Right cardiac atrium (tissue), 5 donors: ENCODE measurements at regions not wholly inside any gene's neighbourhood (a gene's known extent, or its start where the extent isn't known, plus 50 kb on each side); places are given as distances from the start of the nearest gene placed in this dataset.

Experiments
- ATAC-seq, 2 donors: fragments of 200-7000 bp; cut with Tn5 transposase; one replicate each; pipeline versions ENCODE4 v1.8.0 to v1.9.1; 2020; ENCODE audit warnings: moderate library complexity in 2 of 2, mild to moderate bottlenecking in 1 of 2
- DNase-seq, 3 donors: peaks; one replicate each; pipeline ENCODE4 v3.0.0-alpha.2; 2020
- H3K27ac ChIP-seq: one replicate; pipeline ENCODE4 v1.5.1; 2013; ENCODE audit warnings: mild to moderate bottlenecking, low read length, control low read depth, moderate library complexity
- H3K27me3 ChIP-seq: one replicate; pipeline ENCODE4 v1.6.1; 2013; ENCODE audit not compliant: control insufficient read depth, insufficient read depth
- H3K4me1 ChIP-seq: one replicate; pipeline ENCODE4 v1.6.1; 2013; ENCODE audit warnings: low read length; ENCODE audit not compliant: control insufficient read depth, insufficient read depth
- H3K4me3 ChIP-seq: one replicate; pipeline ENCODE4 v1.5.1; 2013; ENCODE audit warnings: low read length, control low read depth
- H3K9me3 ChIP-seq: one replicate; pipeline ENCODE4 v1.6.1; 2013; ENCODE audit warnings: low read length; ENCODE audit not compliant: control insufficient read depth
- WGBS: extraction: QIAGEN DNeasy Blood & Tissue Kit; methylation state at CpG from one replicate; pipeline ENCODE4 v1.1.7; 2013; 5-methylcytosine and 5-hydroxymethylcytosine counted together
- intact Hi-C, 4 donors: fragments of 100-400 bp; cut with DNase I; formaldehyde crosslinking; loops; one replicate each; pipeline versions ENCODE4 v1.11.0 to v1.14.0; 2022 to 2023
- donor health status: healthy with polysubstance abuse.
- donor health status: DM: no; HTN: yes; CAD: no.
- donor health status: DM: no; HTN: no; CAD: no.
- donor health status: DM: no; HTN: yes; CAD: no; lungs with severe emphysema.
- donor health status: DM: yes; HTN: yes; CAD: no.

DNA sequence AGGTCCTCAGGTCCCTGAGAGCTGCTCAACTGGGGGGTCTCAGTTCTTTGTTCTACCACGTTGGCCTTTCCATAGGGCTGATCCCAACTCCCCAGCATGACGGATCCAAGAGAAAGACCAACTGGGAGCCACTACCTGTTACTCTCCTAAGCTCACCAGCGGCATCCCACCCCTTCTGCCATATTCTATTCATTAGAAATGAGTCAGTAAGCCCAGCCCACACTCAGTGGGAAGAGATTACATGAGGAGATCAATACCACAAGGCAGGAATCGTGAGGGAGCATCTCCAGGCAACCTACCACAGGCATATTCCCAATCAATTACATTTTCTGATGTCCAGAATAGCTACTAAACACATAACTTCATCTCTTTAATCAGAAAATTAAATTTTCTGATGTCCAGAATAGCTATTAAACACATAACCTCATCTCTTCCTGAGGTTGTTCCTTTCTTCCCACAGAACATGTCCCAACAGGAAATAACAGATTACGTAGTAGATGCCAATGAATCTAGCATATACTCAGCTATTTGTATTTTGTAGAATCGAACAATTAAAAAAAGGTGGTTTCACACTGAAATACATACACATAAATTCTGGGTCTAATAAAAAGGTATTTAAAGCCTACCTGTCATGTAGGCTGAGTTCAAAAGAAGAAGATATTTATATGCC is 708.1 kb upstream of the ARGLU1 start:
- ATAC-seq = no peak
- Histone ChIP-seq H3K4me3 (no peak overlapping the region), H3K27ac (no peak overlapping the region), H3K27me3 (no peaks in the 10 kb centered on the region), H3K4me1 (no peaks in the 10 kb centered on the region), H3K9me3 (no peaks in the 10 kb centered on the region)
- no peak for DNase-seq
- 84% methylated on average over 6 of the region's 6 CpGs for WGBS
- intact Hi-C loops = no loop called here

DNA sequence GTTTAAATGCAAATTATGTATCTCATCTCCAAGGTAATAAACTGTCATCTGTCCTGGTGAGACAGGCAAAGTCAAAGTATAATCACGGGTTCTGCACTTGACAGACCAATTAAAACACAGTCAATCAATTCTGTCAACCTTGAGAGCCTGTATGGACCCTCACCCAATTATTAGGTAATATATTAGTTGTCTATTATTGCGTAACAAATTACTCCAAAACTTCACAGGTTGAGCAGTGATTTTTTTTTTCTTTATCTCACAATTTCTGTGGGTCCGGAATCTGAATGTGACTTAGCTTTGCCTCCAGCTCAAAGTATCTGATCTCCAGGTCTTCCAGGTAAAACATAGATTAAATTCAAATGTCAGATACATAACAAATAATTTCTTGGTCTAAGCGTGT is 707.4 kb upstream of the ARGLU1 start:
- intact Hi-C loops = no loop called here
- H3K27ac ChIP-seq = no peak overlapping the region
- ATAC-seq (no peak), DNase-seq (no peak)
- H3K4me3 ChIP-seq = no peak overlapping the region
- no peaks in the 10 kb centered on the region for H3K4me1 ChIP-seq
- H3K9me3 ChIP-seq = no peaks in the 10 kb centered on the region
- 84% methylated on average over 4 of the region's 4 CpGs for WGBS
- H3K27me3 ChIP-seq = no peaks in the 10 kb centered on the region

GRCh38 chr13:107271227-107271626 is 703.3 kb upstream of the ARGLU1 start:
- DNase-seq = no peak
- no peak for ATAC-seq

GRCh38 chr13:107266657-107267056 is 698.7 kb upstream of the ARGLU1 start:
- no peak overlapping the region for H3K27ac ChIP-seq
- no peak overlapping the region for H3K4me3 ChIP-seq
- no peaks in the 10 kb centered on the region for H3K9me3 ChIP-seq
- DNase-seq (no peak), ATAC-seq (no peak)
- no peaks in the 10 kb centered on the region for H3K4me1 ChIP-seq
- 94% methylated on average over 1 of the region's 1 CpG for WGBS
- H3K27me3 ChIP-seq = no peaks in the 10 kb centered on the region
- intact Hi-C loops = no loop called here

More at GRCh38 chr13:107271227-107271626, 703.3 kb upstream of the ARGLU1 start:
- H3K4me3 ChIP-seq = no peak overlapping the region
- intact Hi-C loops = no loop called here
- no peaks in the 10 kb centered on the region for H3K9me3 ChIP-seq
- no peak overlapping the region for H3K27ac ChIP-seq
- H3K4me1 ChIP-seq = no peaks in the 10 kb centered on the region
- WGBS = 36% methylated on average over 2 of the region's 2 CpGs
- no peaks in the 10 kb centered on the region for H3K27me3 ChIP-seq

DNA sequence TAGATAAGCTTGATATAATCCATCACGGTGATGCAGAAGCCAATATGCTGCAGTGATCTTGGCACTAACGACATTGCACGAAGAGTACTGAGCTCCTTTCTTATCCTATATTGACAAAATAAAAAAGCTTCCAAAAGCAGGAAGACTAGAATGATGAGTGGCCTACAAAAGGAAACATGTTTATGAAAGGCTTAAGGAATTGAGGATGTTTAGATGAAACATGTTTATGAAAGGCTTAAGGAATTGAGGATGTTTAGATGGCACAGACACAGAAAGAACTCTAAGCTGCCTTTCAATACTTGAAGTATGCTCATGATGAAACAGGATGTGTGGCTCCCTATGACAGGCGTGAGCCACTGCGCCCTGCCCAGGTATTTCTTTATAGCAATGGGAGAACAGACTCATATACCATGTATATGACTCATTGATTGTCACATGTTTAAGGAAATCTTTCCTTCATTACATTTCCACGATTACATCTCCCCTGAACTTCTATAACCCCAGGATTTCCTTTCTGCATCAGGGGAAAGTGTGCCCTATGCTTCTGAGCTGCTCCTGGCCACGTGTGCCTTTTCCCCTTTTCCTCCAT is 690.8 kb upstream of the ARGLU1 start:
- H3K27ac ChIP-seq = no peak overlapping the region
- H3K9me3 ChIP-seq = no peaks in the 10 kb centered on the region
- H3K27me3 ChIP-seq = no peaks in the 10 kb centered on the region
- intact Hi-C loops = no loop called here
- H3K4me3 ChIP-seq = no peak overlapping the region
- WGBS = 79% methylated on average over 7 of the region's 7 CpGs
- DNase-seq (no peak), ATAC-seq (no peak)
- H3K4me1 ChIP-seq = no peaks in the 10 kb centered on the region

- H3K27me3 ChIP-seq = no peaks in the 10 kb centered on the region
- H3K4me1 ChIP-seq = no peaks in the 10 kb centered on the region
- intact Hi-C loops = no loop called here
- no peak overlapping the region for H3K27ac ChIP-seq
- H3K9me3 ChIP-seq = no peaks in the 10 kb centered on the region
- ATAC-seq (no peak), DNase-seq (no peak)
- no peak overlapping the region for H3K4me3 ChIP-seq
- WGBS = 92% methylated on average over 4 of the region's 4 CpGs
Observed at GRCh38 chr13:107254392-107254791, 686.5 kb upstream of the ARGLU1 start.

- H3K27me3 ChIP-seq = no peaks in the 10 kb centered on the region
- intact Hi-C loops = no loop called here
- ATAC-seq (no peak), DNase-seq (no peak)
- H3K27ac ChIP-seq = no peak overlapping the region
- H3K4me3 ChIP-seq = no peak overlapping the region
- no peaks in the 10 kb centered on the region for H3K4me1 ChIP-seq
- 77% methylated on average over 2 of the region's 2 CpGs for WGBS
- H3K9me3 ChIP-seq = no peaks in the 10 kb centered on the region
Observed at GRCh38 chr13:107252428-107252827, 684.5 kb upstream of the ARGLU1 start.

GRCh38 chr13:107252021-107252420 is 684.1 kb upstream of the ARGLU1 start:
- Histone ChIP-seq H3K27ac (no peak overlapping the region), H3K27me3 (no peaks in the 10 kb centered on the region), H3K4me3 (no peak overlapping the region), H3K9me3 (no peaks in the 10 kb centered on the region), H3K4me1 (no peaks in the 10 kb centered on the region)
- ATAC-seq = no peak
- DNase-seq = no peak
- 70% methylated on average over 6 of the region's 6 CpGs for WGBS
- intact Hi-C loops = no loop called here

DNA sequence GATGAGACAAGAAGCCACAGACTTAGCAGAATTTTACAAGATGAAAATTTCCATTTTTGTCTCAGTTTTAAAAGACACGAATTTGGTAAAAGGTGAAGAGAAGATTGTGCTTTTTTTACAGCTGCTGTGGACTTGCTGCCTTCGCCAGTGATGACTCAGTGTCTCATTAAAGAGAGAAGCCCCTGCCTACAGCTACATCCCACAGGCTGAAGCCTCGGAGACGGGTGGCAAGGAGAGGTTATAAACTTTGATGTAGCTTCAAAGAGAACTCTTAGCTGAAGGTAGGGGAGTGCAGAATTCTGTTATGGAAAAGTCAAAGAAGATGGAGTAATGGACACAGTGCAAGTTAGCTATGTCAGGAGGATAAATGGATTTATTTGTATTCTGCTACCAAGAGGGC is 683.4 kb upstream of the ARGLU1 start:
- intact Hi-C loops = no loop called here
- Histone ChIP-seq H3K27ac (no peak overlapping the region), H3K4me3 (no peak overlapping the region), H3K27me3 (no peaks in the 10 kb centered on the region), H3K9me3 (no peaks in the 10 kb centered on the region), H3K4me1 (no peaks in the 10 kb centered on the region)
- WGBS = 91% methylated on average over 4 of the region's 4 CpGs
- DNase-seq (no peak), ATAC-seq (no peak)

DNA sequence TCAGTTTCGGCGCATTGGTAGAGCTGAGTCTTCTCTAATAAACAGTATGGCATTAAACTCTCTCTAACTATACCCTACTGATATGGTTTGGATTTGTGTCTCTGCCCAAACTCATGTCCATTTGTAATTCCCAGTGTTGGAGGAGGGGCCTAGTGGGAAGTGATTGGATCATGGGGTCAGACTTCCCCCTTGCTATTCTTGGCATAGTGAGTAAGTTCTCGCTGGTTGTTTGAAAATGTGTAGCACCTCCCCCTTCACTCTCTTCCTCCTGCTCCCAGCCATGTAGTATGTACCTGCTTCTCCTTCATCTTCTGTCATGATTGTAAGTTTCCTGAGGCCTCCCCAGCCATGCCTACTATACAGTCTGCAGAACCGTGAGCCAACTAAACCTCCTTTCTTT is 682.7 kb upstream of the ARGLU1 start:
- Histone ChIP-seq H3K4me3 (no peak overlapping the region), H3K27me3 (no peaks in the 10 kb centered on the region), H3K4me1 (no peaks in the 10 kb centered on the region), H3K9me3 (no peaks in the 10 kb centered on the region), H3K27ac (no peak overlapping the region)
- DNase-seq (no peak), ATAC-seq (no peak)
- WGBS = 68% methylated on average over 4 of the region's 4 CpGs
- intact Hi-C loops = no loop called here

DNA sequence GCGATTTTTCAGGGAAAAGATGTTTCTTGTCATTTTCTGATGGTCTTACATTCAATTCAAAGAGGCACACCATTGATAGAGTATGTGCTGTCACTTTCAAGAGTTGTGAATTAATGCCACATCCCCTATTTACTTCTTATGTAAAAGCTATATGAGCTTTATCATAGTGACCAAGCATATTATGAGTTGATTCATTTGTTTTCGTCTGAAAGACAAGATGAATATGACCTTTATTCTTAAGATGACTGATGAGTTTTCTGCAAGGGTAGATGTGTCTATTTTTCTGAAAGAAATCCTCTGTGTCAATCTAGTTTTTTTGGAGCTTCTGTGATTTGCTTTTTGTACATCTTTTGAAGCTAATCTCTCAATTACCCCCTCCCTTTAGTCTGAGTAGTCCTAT is 676.3 kb upstream of the ARGLU1 start:
- ATAC-seq (no peak), DNase-seq (no peak)
- Histone ChIP-seq H3K9me3 (no peaks in the 10 kb centered on the region), H3K4me1 (no peaks in the 10 kb centered on the region), H3K4me3 (no peak overlapping the region), H3K27ac (no peak overlapping the region), H3K27me3 (no peaks in the 10 kb centered on the region)
- WGBS = 87% methylated on average over 2 of the region's 2 CpGs
- intact Hi-C loops = no loop called here

GRCh38 chr13:107242138-107242537 is 674.2 kb upstream of the ARGLU1 start:
- intact Hi-C loops = no loop called here
- Histone ChIP-seq H3K4me3 (no peak overlapping the region), H3K9me3 (no peaks in the 10 kb centered on the region), H3K27me3 (no peaks in the 10 kb centered on the region), H3K4me1 (no peaks in the 10 kb centered on the region), H3K27ac (no peak overlapping the region)
- ATAC-seq (no peak), DNase-seq (no peak)
- WGBS = 79% methylated on average over 6 of the region's 6 CpGs
